HFFc6 (cell line): ENCODE measurements at regions not wholly inside any gene's neighbourhood (a gene's known extent, or its start where the extent isn't known, plus 50 kb on each side); places are given as distances from the start of the nearest gene placed in this dataset.

ENCODE experiments used
- DNase-seq: peaks from one replicate; pipeline ENCODE4 v3.0.0-alpha.2; 2018
- H3K27ac Mint-ChIP-seq: 2 replicates; pipeline ENCODE4 v1.8.0; 2020; ENCODE audit warnings: mild to moderate bottlenecking, mixed read lengths
- H3K27me3 Mint-ChIP-seq: 2 replicates; pipeline ENCODE4 v1.8.0; 2021; ENCODE audit warnings: mild to moderate bottlenecking, moderate library complexity, mixed read lengths; ENCODE audit not compliant: insufficient read depth
- H3K36me3 Mint-ChIP-seq: 2 replicates; pipeline ENCODE4 v1.8.0; 2021; ENCODE audit warnings: low read depth, mixed read lengths
- H3K4me1 Mint-ChIP-seq: 2 replicates; pipeline ENCODE4 v1.8.0; 2020; ENCODE audit warnings: low read depth, mixed read lengths
- H3K4me3 Mint-ChIP-seq: 2 replicates; pipeline ENCODE4 v1.8.0; 2020; ENCODE audit warnings: mild to moderate bottlenecking, moderate library complexity, mixed read lengths
- H3K9me3 Mint-ChIP-seq: 2 replicates; pipeline ENCODE4 v1.8.0; 2020; ENCODE audit warnings: mild to moderate bottlenecking, mixed read lengths
- CTCF ChIP-seq: fragments of 200-600 bp; sonication (generic); IDR thresholded peaks from 2 replicates; pipeline ENCODE4 v1.5.0; 2021; ENCODE audit warnings: antibody characterized with exemption, mild to moderate bottlenecking

GRCh38 chr15:87736891-87737389 is 519.6 kb downstream of the NTRK3 start:
- H3K27me3 Mint-ChIP-seq = peaks cover 2% of the 10 kb centered on the region; the same call in 1 of the 2 replicates
- no peaks in the 10 kb centered on the region for H3K9me3 Mint-ChIP-seq
- no peak for TF ChIP-seq CTCF
- peak overlapping the region; percentile 34 for H3K27ac Mint-ChIP-seq
- no peaks in the 10 kb centered on the region for H3K36me3 Mint-ChIP-seq
- peaks cover 51% of the 10 kb centered on the region for H3K4me1 Mint-ChIP-seq
- peak; percentile 6 for DNase-seq
- peak overlapping the region; percentile 5; the same call in 1 of the 2 replicates for H3K4me3 Mint-ChIP-seq

DNA sequence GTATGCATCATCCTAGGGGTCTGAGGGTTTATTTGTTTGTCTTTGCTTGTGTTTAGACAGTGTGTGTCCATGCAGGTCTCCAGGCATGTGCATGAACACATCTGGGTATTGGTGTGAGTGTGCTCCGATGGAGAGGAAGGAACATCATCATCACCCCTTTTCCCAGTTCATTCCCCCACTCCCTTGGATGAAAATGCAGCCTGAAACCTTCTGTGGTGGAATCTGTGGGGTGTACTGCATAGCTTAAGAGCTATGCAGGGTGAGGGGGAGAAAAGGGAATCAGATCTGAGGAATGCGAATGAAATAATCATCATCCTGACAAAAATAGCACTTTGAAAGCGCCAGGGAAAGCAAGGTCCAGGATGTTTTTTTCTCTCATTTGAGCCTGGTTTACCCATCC is 520.1 kb downstream of the NTRK3 start:
- peaks cover 2% of the 10 kb centered on the region; the same call in 1 of the 2 replicates for H3K27me3 Mint-ChIP-seq
- DNase-seq = peak; percentile 10
- H3K9me3 Mint-ChIP-seq = no peaks in the 10 kb centered on the region
- H3K27ac Mint-ChIP-seq = peak overlapping the region; percentile 34
- TF ChIP-seq CTCF = no peak
- peak overlapping the region; percentile 5; the same call in 1 of the 2 replicates for H3K4me3 Mint-ChIP-seq
- H3K4me1 Mint-ChIP-seq = peaks cover 51% of the 10 kb centered on the region
- H3K36me3 Mint-ChIP-seq = no peaks in the 10 kb centered on the region

- TF ChIP-seq CTCF = no peak
- H3K27ac Mint-ChIP-seq = no peak overlapping the region
- DNase-seq = no peak
- H3K4me1 Mint-ChIP-seq = peaks cover 50% of the 10 kb centered on the region
- no peaks in the 10 kb centered on the region for H3K9me3 Mint-ChIP-seq
- H3K27me3 Mint-ChIP-seq = peaks cover 2% of the 10 kb centered on the region; the same call in 1 of the 2 replicates
- H3K36me3 Mint-ChIP-seq = no peaks in the 10 kb centered on the region
- H3K4me3 Mint-ChIP-seq = no peak overlapping the region
Measured at GRCh38 chr15:87735522-87735921, 521.0 kb downstream of the NTRK3 start.

- H3K27ac Mint-ChIP-seq = no peak overlapping the region
Measured at GRCh38 chr15:87734571-87735373, 521.8 kb downstream of the NTRK3 start.

GRCh38 chr15:87733977-87734376 is 522.6 kb downstream of the NTRK3 start:
- no peaks in the 10 kb centered on the region for H3K36me3 Mint-ChIP-seq
- no peaks in the 10 kb centered on the region for H3K9me3 Mint-ChIP-seq
- TF ChIP-seq CTCF = no peak
- DNase-seq = no peak
- H3K27me3 Mint-ChIP-seq = no peaks in the 10 kb centered on the region; the same call in 1 of the 2 replicates
- peaks cover 37% of the 10 kb centered on the region for H3K4me1 Mint-ChIP-seq
- H3K27ac Mint-ChIP-seq = no peak overlapping the region
- H3K4me3 Mint-ChIP-seq = no peak overlapping the region

More at GRCh38 chr15:87734571-87735373, 521.8 kb downstream of the NTRK3 start:
- TF ChIP-seq CTCF = no peak
- H3K36me3 Mint-ChIP-seq = no peaks in the 10 kb centered on the region
- H3K27me3 Mint-ChIP-seq = no peaks in the 10 kb centered on the region
- H3K9me3 Mint-ChIP-seq = no peaks in the 10 kb centered on the region
- H3K4me1 Mint-ChIP-seq = peaks cover 45% of the 10 kb centered on the region
- no peak for DNase-seq
- no peak overlapping the region for H3K4me3 Mint-ChIP-seq
